HUDEP-2 (cell line): ENCODE measurements at regions not wholly inside any gene's neighbourhood (a gene's known extent, or its start where the extent isn't known, plus 50 kb on each side); places are given as distances from the start of the nearest gene placed in this dataset.
A peak's percentile ranks its signal among the peaks of the same experiment; 100 is the strongest.
"Not testable (repeated sequence)": the region's sequence is repeated elsewhere in the genome, so short reads cannot be mapped to it uniquely, and the experiment has no call there.

Experiments used
- DNase-seq, 76 experiments: peaks; one replicate each; lab custom pipeline; 2025; ENCODE audit not compliant: unreplicated experiment in 76 of 76; lab: John Stamatoyannopoulos, UW

- DNase-seq: no peak
These were observed 1089.8 kb upstream of the NUDT12 start for GRCh38 chr5:104652271-104652861.

- no peak for DNase-seq
These were observed 1087.9 kb upstream of the NUDT12 start for GRCh38 chr5:104650313-104651055.

GRCh38 chr5:104646416-104646815 lies 1083.8 kb upstream of the NUDT12 start:
- no peak for DNase-seq

- no peak for DNase-seq
These were observed 1080.7 kb upstream of the NUDT12 start for GRCh38 chr5:104643320-104643719.

GRCh38 chr5:104635227-104635626 lies 1072.6 kb upstream of the NUDT12 start:
- DNase-seq: no peak

GRCh38 chr5:104628911-104629310 lies 1066.3 kb upstream of the NUDT12 start:
- no peak for DNase-seq

- DNase-seq: no peak
These were observed 1063.5 kb upstream of the NUDT12 start for GRCh38 chr5:104626122-104626521.

GRCh38 chr5:104612005-104612404 lies 1049.4 kb upstream of the NUDT12 start:
- no peak for DNase-seq

- DNase-seq: no peak
These were observed 1048.7 kb upstream of the NUDT12 start for GRCh38 chr5:104611135-104611767.

- no peak for DNase-seq
These were observed 1043.8 kb upstream of the NUDT12 start for GRCh38 chr5:104606258-104606829.

- DNase-seq: no peak
These were observed 1037.1 kb upstream of the NUDT12 start for GRCh38 chr5:104599726-104600125.

GRCh38 chr5:104598285-104598684 lies 1035.7 kb upstream of the NUDT12 start:
- peak in 9 of 76 experiments; percentile 6 to 68 (median 43) for DNase-seq

- no peak for DNase-seq
These were observed 1032.3 kb upstream of the NUDT12 start for GRCh38 chr5:104594850-104595249.

- DNase-seq: no peak
These were observed 1014.1 kb upstream of the NUDT12 start for GRCh38 chr5:104576677-104577076.

GRCh38 chr5:104573949-104574709 lies 1011.5 kb upstream of the NUDT12 start:
- DNase-seq: no peak

GRCh38 chr5:104569621-104570020 lies 1007.0 kb upstream of the NUDT12 start:
- DNase-seq: no peak

- no peak for DNase-seq
These were observed 1001.9 kb upstream of the NUDT12 start for GRCh38 chr5:104564530-104564929.

GRCh38 chr5:104556957-104557356 lies 994.4 kb upstream of the NUDT12 start:
- DNase-seq: no peak

GRCh38 chr5:104551628-104552027 lies 989.0 kb upstream of the NUDT12 start:
- DNase-seq: no peak

GRCh38 chr5:104546871-104547270 lies 984.3 kb upstream of the NUDT12 start:
- DNase-seq: not testable (repeated sequence)
